IMR-90 (cell line): ENCODE measurements at regions not wholly inside any gene's neighbourhood (a gene's known extent, or its start where the extent isn't known, plus 50 kb on each side); places are given as distances from the start of the nearest gene placed in this dataset.

Experiments used
- ATAC-seq: fragments of 200-7000 bp; cut with Tn5 transposase; 2 replicates; pipeline ENCODE4 v1.9.1; 2020; ENCODE audit warnings: low read depth, mild to moderate bottlenecking, moderate library complexity
- BruUV-seq: library from RNA; stranded (reverse); fragments of 400-500 nt; replicated peaks from 2 replicates; lab custom pipeline; 2021; lab: Mats Ljungman, UMichigan
- CTCF ChIA-PET: fragments of 300-600 bp; formaldehyde crosslinking; extraction: SDS; loops from one replicate; lab custom pipeline; 2021; ENCODE audit warnings: antibody characterized with exemption; lab: Yijun Ruan, JAX
- POLR2A ChIA-PET: fragments of 300-600 bp; sonication (Branson Sonifier 250); formaldehyde crosslinking; loops from one replicate; lab custom pipeline; 2022; ENCODE audit warnings: antibody characterized with exemption; ENCODE audit not compliant: unreplicated experiment; lab: Charles Lee
- DNase-seq: peaks from one replicate; pipeline ENCODE4 v3.0.0; 2013
- H2AFZ ChIP-seq: replicated peaks from 2 replicates; pipeline ENCODE3; 2013; ENCODE audit warnings: low read length, mild to moderate bottlenecking; ENCODE audit not compliant: poor library complexity
- H2AK5ac ChIP-seq: 2 replicates; pipeline ENCODE4 v1.6.1; 2013; ENCODE audit warnings: low read depth, low read length, inconsistent platforms
- H2AK9ac ChIP-seq: replicated peaks from 2 replicates; pipeline ENCODE3; 2013; ENCODE audit warnings: mild to moderate bottlenecking, low read depth, low read length, moderate library complexity; ENCODE audit not compliant: poor library complexity
- H2BK120ac ChIP-seq: 2 replicates; pipeline ENCODE4 v1.6.1; 2013; ENCODE audit warnings: low read depth, low read length, inconsistent platforms
- H2BK15ac ChIP-seq: 3 replicates; pipeline ENCODE4 v1.6.1; 2013; ENCODE audit warnings: low read depth, low read length, inconsistent platforms
- H2BK20ac ChIP-seq: 2 replicates; pipeline ENCODE4 v1.6.1; 2013; ENCODE audit warnings: low read depth, mild to moderate bottlenecking, inconsistent platforms, low read length, moderate library complexity
- H2BK5ac ChIP-seq: 2 replicates; pipeline ENCODE4 v1.6.1; 2013; ENCODE audit warnings: mild to moderate bottlenecking, low read depth, low read length, inconsistent platforms; ENCODE audit not compliant: poor library complexity, severe bottlenecking
- H3K14ac ChIP-seq: replicated peaks from 2 replicates; pipeline ENCODE4 v1.6.1; 2013; ENCODE audit warnings: low read depth, low read length, inconsistent platforms
- H3K18ac ChIP-seq: 2 replicates; pipeline ENCODE4 v1.6.1; 2013; ENCODE audit warnings: low read depth, low read length, control low read depth
- H3K23ac ChIP-seq: 2 replicates; pipeline ENCODE4 v1.6.1; 2013; ENCODE audit warnings: low read depth, low read length, inconsistent platforms
- H3K27ac ChIP-seq: 2 replicates; pipeline ENCODE4 v1.5.1; 2013; ENCODE audit warnings: mild to moderate bottlenecking, control low read depth, low read length; ENCODE audit not compliant: insufficient read depth
- H3K27me3 ChIP-seq: 2 replicates; pipeline ENCODE4 v1.6.1; 2013; ENCODE audit warnings: low read length; ENCODE audit not compliant: control insufficient read depth, insufficient read depth
- H3K36me3 ChIP-seq: 2 replicates; pipeline ENCODE4 v1.6.1; 2013; ENCODE audit warnings: low read length, mixed read lengths; ENCODE audit not compliant: control insufficient read depth, insufficient read depth
- H3K4ac ChIP-seq: 2 replicates; pipeline ENCODE4 v1.6.1; 2013; ENCODE audit warnings: low read depth, low read length, inconsistent platforms
- H3K4me1 ChIP-seq: 2 replicates; pipeline ENCODE4 v1.6.1; 2013; ENCODE audit warnings: low read length, mixed read lengths; ENCODE audit not compliant: control insufficient read depth, insufficient read depth
- H3K4me2 ChIP-seq: 2 replicates; pipeline ENCODE4 v1.6.1; 2013; ENCODE audit warnings: low read depth, mild to moderate bottlenecking, control low read depth, low read length, moderate library complexity
- H3K4me3 ChIP-seq: 2 replicates; pipeline ENCODE4 v1.5.1; 2013; ENCODE audit warnings: low read depth, mild to moderate bottlenecking, control low read depth, low read length, moderate library complexity; ENCODE audit not compliant: insufficient read depth
- H3K56ac ChIP-seq: 2 replicates; pipeline ENCODE4 v1.6.1; 2013; ENCODE audit warnings: low read length, inconsistent platforms; ENCODE audit not compliant: insufficient read depth; ENCODE audit errors: extremely low read depth
- H3K79me1 ChIP-seq, 2 experiments: 2 replicates each; pipeline ENCODE4 v1.6.1; 2013; ENCODE audit warnings: low read length in 2 of 2, inconsistent platforms in 1 of 2, low read depth in 1 of 2
- H3K9ac ChIP-seq: 2 replicates; pipeline ENCODE4 v1.6.1; 2013; ENCODE audit warnings: low read depth, low read length, control low read depth
- H3K9me1 ChIP-seq: 2 replicates; pipeline ENCODE4 v1.6.1; 2013; ENCODE audit warnings: low read length, inconsistent platforms; ENCODE audit not compliant: insufficient read depth
- H3K9me3 ChIP-seq: 2 replicates; pipeline ENCODE4 v1.6.1; 2013; ENCODE audit warnings: low read length; ENCODE audit not compliant: control insufficient read depth, insufficient read depth
- H4K20me1 ChIP-seq: 2 replicates; pipeline ENCODE4 v1.6.1; 2013; ENCODE audit warnings: low read length, inconsistent platforms; ENCODE audit not compliant: insufficient read depth
- H4K5ac ChIP-seq: 2 replicates; pipeline ENCODE4 v1.6.1; 2013; ENCODE audit warnings: mild to moderate bottlenecking, low read depth, low read length, control low read depth
- H4K8ac ChIP-seq, 2 experiments: 2 replicates each; pipeline ENCODE4 v1.6.1; 2013; ENCODE audit warnings: low read depth in 2 of 2, low read length in 2 of 2, control low read depth in 1 of 2, inconsistent platforms in 1 of 2
- H4K91ac ChIP-seq: 2 replicates; pipeline ENCODE4 v1.6.1; 2013; ENCODE audit warnings: low read depth, low read length, inconsistent platforms; ENCODE audit not compliant: insufficient read depth
- BHLHE40 ChIP-seq: fragments of 150-350 bp; IDR thresholded peaks from 2 replicates; pipeline ENCODE4 v1.6.1; 2016; ENCODE audit warnings: mild to moderate bottlenecking, low read depth, low read length
- CEBPB ChIP-seq: IDR thresholded peaks from 2 replicates; pipeline ENCODE4 v1.6.1; 2012; ENCODE audit warnings: low read depth, low read length, improper control_type of control experiment
- CHD1 ChIP-seq: IDR thresholded peaks from 2 replicates; pipeline ENCODE4 v1.6.1; 2012; ENCODE audit warnings: low read depth, low read length, improper control_type of control experiment
- CTCF ChIP-seq: conservative IDR thresholded peaks from 2 replicates; pipeline ENCODE4 v1.5.1; 2012; ENCODE audit warnings: mild to moderate bottlenecking, low read depth, low read length, improper control_type of control experiment
- ELK1 ChIP-seq: fragments of 150-350 bp; IDR thresholded peaks from 2 replicates; pipeline ENCODE4 v1.6.1; 2016; ENCODE audit warnings: low read depth, mild to moderate bottlenecking, low read length, moderate library complexity, borderline replicate concordance
- FOS ChIP-seq: fragments of 150-350 bp; IDR thresholded peaks from 2 replicates; pipeline ENCODE4 v1.6.1; 2016; ENCODE audit warnings: low read depth, low read length
- MAFK ChIP-seq: IDR thresholded peaks from 2 replicates; pipeline ENCODE4 v1.6.1; 2012; ENCODE audit warnings: low read depth, low read length, improper control_type of control experiment
- MAZ ChIP-seq: IDR thresholded peaks from 2 replicates; pipeline ENCODE4 v1.6.1; 2012; ENCODE audit warnings: low read depth, mild to moderate bottlenecking, low read length, improper control_type of control experiment, moderate library complexity, borderline replicate concordance
- MXI1 ChIP-seq: IDR thresholded peaks from 2 replicates; pipeline ENCODE4 v1.6.1; 2012; ENCODE audit warnings: low read depth, mild to moderate bottlenecking, low read length, moderate library complexity, borderline replicate concordance
- NFE2L2 ChIP-seq: fragments of 150-350 bp; IDR thresholded peaks from 2 replicates; pipeline ENCODE4 v1.6.1; 2016; ENCODE audit warnings: low read depth, mild to moderate bottlenecking, low read length
- POLR2A ChIP-seq: IDR thresholded peaks from 2 replicates; pipeline ENCODE4 v1.6.1; 2012; ENCODE audit warnings: mild to moderate bottlenecking, low read depth, low read length
- RAD21 ChIP-seq: IDR thresholded peaks from 2 replicates; pipeline ENCODE4 v1.6.1; 2012; ENCODE audit warnings: low read length, improper control_type of control experiment
- RCOR1 ChIP-seq: IDR thresholded peaks from 2 replicates; pipeline ENCODE4 v1.6.1; 2012; ENCODE audit warnings: mild to moderate bottlenecking, low read length, improper control_type of control experiment; ENCODE audit not compliant: insufficient replicate concordance
- RFX5 ChIP-seq: IDR thresholded peaks from 2 replicates; pipeline ENCODE4 v1.8.0; 2012; ENCODE audit warnings: low read depth, mild to moderate bottlenecking, low read length, moderate library complexity
- SMC3 ChIP-seq: fragments of 150-350 bp; IDR thresholded peaks from 2 replicates; pipeline ENCODE4 v1.6.1; 2016; ENCODE audit warnings: low read depth, mild to moderate bottlenecking, antibody characterized with exemption, low read length, moderate library complexity
- dilution Hi-C: fragments of 300-500 bp; cut with HindIII; formaldehyde crosslinking; loops from one replicate; pipeline ENCODE4 v1.14.3; 2018; ENCODE audit warnings: low sequenced_read_pairs; ENCODE audit not compliant: unreplicated experiment
- in situ Hi-C: fragments of 300-500 bp; cut with MboI; formaldehyde crosslinking; loops from 3 replicates; pipeline ENCODE4 v1.14.3; 2019; ENCODE audit warnings: low sequenced_read_pairs, inconsistent platforms, mixed read lengths
- intact Hi-C: fragments of 100-400 bp; cut with micrococcal nuclease; formaldehyde crosslinking; loops from 2 replicates; pipeline ENCODE4 v1.10.0; 2022
- TF ChIP-seq, protein P1 (sequence below): fragments of 150-350 bp; IDR thresholded peaks from 2 replicates; pipeline ENCODE4 v1.6.1; 2017; ENCODE audit warnings: mild to moderate bottlenecking, antibody characterized with exemption, low read length, low read depth

- no peak overlapping the region for H3K4ac ChIP-seq
- DNase-seq (no peak), ATAC-seq (no peak)
- POLR2A ChIA-PET = interaction anchor here (0.6 kb wide), 1 partner anchor 508 kb away, joined by 13 read pairs; no protein-coding TSS in a partner anchor
- dilution Hi-C loops (no loop called here), intact Hi-C loops (no loop called here), in situ Hi-C loops (no loop called here)
- no peak overlapping the region for H3K9ac ChIP-seq
- H4K91ac ChIP-seq = no peak overlapping the region
- no peaks in the 10 kb centered on the region for H3K9me3 ChIP-seq
- CTCF ChIA-PET = interaction anchor here (1.0 kb wide), 1 partner anchor 16 kb away, joined by 3 read pairs; no protein-coding TSS in a partner anchor
- no peak overlapping the region for H3K4me2 ChIP-seq
- H3K27ac ChIP-seq = no peak overlapping the region
- H3K36me3 ChIP-seq = no peaks in the 10 kb centered on the region
- no peaks in the 10 kb centered on the region for H3K9me1 ChIP-seq
- H3K18ac ChIP-seq = no peak overlapping the region
- no peak overlapping the region for H2AK9ac ChIP-seq
- H3K79me1 ChIP-seq = no peaks in the 10 kb centered on the region
- no peak overlapping the region for H2BK15ac ChIP-seq
- H2AFZ ChIP-seq = no peak overlapping the region
- no peaks in the 10 kb centered on the region for H3K27me3 ChIP-seq
- H4K5ac ChIP-seq = no peak overlapping the region
- H3K56ac ChIP-seq = no peak overlapping the region
- H3K4me3 ChIP-seq = no peak overlapping the region
- no peak overlapping the region for H2BK20ac ChIP-seq
- H4K8ac ChIP-seq = no peak overlapping the region
- no peak overlapping the region for H3K23ac ChIP-seq
- H3K4me1 ChIP-seq = no peaks in the 10 kb centered on the region
- no TSS peak for BruUV-seq
- no peak for TF ChIP-seq RAD21
- TF ChIP-seq CTCF = no peak
- no peak for TF ChIP-seq BHLHE40
- no peak for TF ChIP-seq POLR2A
- TF ChIP-seq MAFK = no peak
- no peak for TF ChIP-seq CEBPB
- TF ChIP-seq MXI1 = no peak
- TF ChIP-seq MAZ = no peak
- no peak for TF ChIP-seq NFE2L2
- TF ChIP-seq SMC3 = no peak
- TF ChIP-seq, protein P1, sequence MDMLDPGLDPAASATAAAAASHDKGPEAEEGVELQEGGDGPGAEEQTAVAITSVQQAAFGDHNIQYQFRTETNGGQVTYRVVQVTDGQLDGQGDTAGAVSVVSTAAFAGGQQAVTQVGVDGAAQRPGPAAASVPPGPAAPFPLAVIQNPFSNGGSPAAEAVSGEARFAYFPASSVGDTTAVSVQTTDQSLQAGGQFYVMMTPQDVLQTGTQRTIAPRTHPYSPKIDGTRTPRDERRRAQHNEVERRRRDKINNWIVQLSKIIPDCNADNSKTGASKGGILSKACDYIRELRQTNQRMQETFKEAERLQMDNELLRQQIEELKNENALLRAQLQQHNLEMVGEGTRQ = no peak
- TF ChIP-seq RCOR1 = no peak
- TF ChIP-seq CHD1 = no peak
- TF ChIP-seq FOS = no peak
- no peak for TF ChIP-seq RFX5
- no peak for TF ChIP-seq ELK1
- H4K20me1 ChIP-seq = no peaks in the 10 kb centered on the region
- H2BK5ac ChIP-seq = no peak overlapping the region
- H3K14ac ChIP-seq = no peak overlapping the region
- no peak overlapping the region for H2AK5ac ChIP-seq
- H2BK120ac ChIP-seq = no peak overlapping the region
Observed at GRCh38 chr2:88836351-88836750, 144.9 kb downstream of the RPIA start.
